ENCODE measurements at regions not wholly inside any gene's neighbourhood (a gene's known extent, or its start where the extent isn't known, plus 50 kb on each side); places are given as distances from the start of the nearest gene placed in this dataset.

- no peaks in the 10 kb centered on the region for H3K4me1 ChIP-seq (ENCODE audit: control insufficient read depth, insufficient read depth, low read length)
- no peaks in the 10 kb centered on the region for H3K36me3 ChIP-seq (ENCODE audit: control insufficient read depth, insufficient read depth, low read length)
- H3K9me3 ChIP-seq (ENCODE audit: control insufficient read depth, insufficient read depth, low read length) = no peaks in the 10 kb centered on the region
- no peak overlapping the region for H3K4me3 ChIP-seq (ENCODE audit: low read depth, low read length)
- no peak overlapping the region for H3K9ac ChIP-seq (ENCODE audit: low read depth, low read length)
- H3K27me3 ChIP-seq (ENCODE audit: control insufficient read depth, insufficient read depth, low read length) = peaks cover 2% of the 10 kb centered on the region
Observed at GRCh38 chr17:37802712-37803416, 58.0 kb upstream of the HNF1B start.

GRCh38 chr17:37802061-37802595 lies 57.3 kb upstream of the HNF1B start:
- Histone ChIP-seq H3K4me1 (ENCODE audit: control insufficient read depth, insufficient read depth, low read length) (no peaks in the 10 kb centered on the region), H3K36me3 (ENCODE audit: control insufficient read depth, insufficient read depth, low read length) (no peaks in the 10 kb centered on the region), H3K9me3 (ENCODE audit: control insufficient read depth, insufficient read depth, low read length) (no peaks in the 10 kb centered on the region), H3K9ac (ENCODE audit: low read depth, low read length) (no peak overlapping the region), H3K27me3 (ENCODE audit: control insufficient read depth, insufficient read depth, low read length) (peaks cover 2% of the 10 kb centered on the region), H3K4me3 (ENCODE audit: low read depth, low read length) (no peak overlapping the region)

- Histone ChIP-seq H3K36me3 (ENCODE audit: control insufficient read depth, insufficient read depth, low read length) (no peaks in the 10 kb centered on the region), H3K4me1 (ENCODE audit: control insufficient read depth, insufficient read depth, low read length) (no peaks in the 10 kb centered on the region), H3K9me3 (ENCODE audit: control insufficient read depth, insufficient read depth, low read length) (no peaks in the 10 kb centered on the region), H3K27me3 (ENCODE audit: control insufficient read depth, insufficient read depth, low read length) (peaks cover 2% of the 10 kb centered on the region), H3K9ac (ENCODE audit: low read depth, low read length) (no peak overlapping the region), H3K4me3 (ENCODE audit: low read depth, low read length) (no peak overlapping the region)
Observed at GRCh38 chr17:37801171-37801570, 56.3 kb upstream of the HNF1B start.

GRCh38 chr17:37797206-37797605 lies 52.3 kb upstream of the HNF1B start:
- no peaks in the 10 kb centered on the region for H3K36me3 ChIP-seq (ENCODE audit: control insufficient read depth, insufficient read depth, low read length)

GRCh38 chr17:37796076-37796475 lies 51.2 kb upstream of the HNF1B start:
- no peak overlapping the region for H3K9ac ChIP-seq (ENCODE audit: low read depth, low read length)
- H3K4me1 ChIP-seq (ENCODE audit: control insufficient read depth, insufficient read depth, low read length) = no peaks in the 10 kb centered on the region
- no peaks in the 10 kb centered on the region for H3K36me3 ChIP-seq (ENCODE audit: control insufficient read depth, insufficient read depth, low read length)
- H3K9me3 ChIP-seq (ENCODE audit: control insufficient read depth, insufficient read depth, low read length) = no peaks in the 10 kb centered on the region
- no peak overlapping the region for H3K4me3 ChIP-seq (ENCODE audit: low read depth, low read length)
- no peaks in the 10 kb centered on the region for H3K27me3 ChIP-seq (ENCODE audit: control insufficient read depth, insufficient read depth, low read length)

More at GRCh38 chr17:37797206-37797605, 52.3 kb upstream of the HNF1B start:
- no peaks in the 10 kb centered on the region for H3K4me1 ChIP-seq (ENCODE audit: control insufficient read depth, insufficient read depth, low read length)
- H3K27me3 ChIP-seq (ENCODE audit: control insufficient read depth, insufficient read depth, low read length) = peaks cover 2% of the 10 kb centered on the region
- no peak overlapping the region for H3K9ac ChIP-seq (ENCODE audit: low read depth, low read length)
- no peaks in the 10 kb centered on the region for H3K9me3 ChIP-seq (ENCODE audit: control insufficient read depth, insufficient read depth, low read length)
- H3K4me3 ChIP-seq (ENCODE audit: low read depth, low read length) = no peak overlapping the region

Data from iPS-15b (cell line).